ENCODE measurements at regions not wholly inside any gene's neighbourhood (a gene's known extent, or its start where the extent isn't known, plus 50 kb on each side); places are given as distances from the start of the nearest gene placed in this dataset.
"Not testable (repeated sequence)": the region's sequence is repeated elsewhere in the genome, so short reads cannot be mapped to it uniquely, and the experiment has no call there.

DNA sequence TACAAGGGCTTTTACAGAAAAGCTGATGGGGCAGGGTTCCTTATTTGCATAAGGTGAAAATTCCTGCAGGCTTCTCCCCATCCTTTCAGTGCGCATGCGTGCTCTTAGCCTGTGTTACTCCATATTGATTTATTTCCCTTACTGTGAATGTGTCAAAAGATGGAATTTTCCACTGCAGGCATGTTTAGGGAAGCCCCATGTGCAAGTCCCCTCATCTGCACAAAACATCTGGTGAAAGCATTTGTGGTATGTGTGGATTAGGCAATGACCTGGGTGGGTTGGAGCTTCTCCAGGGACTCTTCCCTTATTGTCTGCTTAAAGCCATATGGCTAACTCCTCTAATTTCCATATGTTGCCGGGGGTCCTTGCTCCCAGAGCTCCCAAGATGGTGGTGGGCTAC is 912.7 kb upstream of the LRFN5 start:
- no peak for DNase-seq (ENCODE audit: low spot score)
- TF ChIP-seq, protein P1, sequence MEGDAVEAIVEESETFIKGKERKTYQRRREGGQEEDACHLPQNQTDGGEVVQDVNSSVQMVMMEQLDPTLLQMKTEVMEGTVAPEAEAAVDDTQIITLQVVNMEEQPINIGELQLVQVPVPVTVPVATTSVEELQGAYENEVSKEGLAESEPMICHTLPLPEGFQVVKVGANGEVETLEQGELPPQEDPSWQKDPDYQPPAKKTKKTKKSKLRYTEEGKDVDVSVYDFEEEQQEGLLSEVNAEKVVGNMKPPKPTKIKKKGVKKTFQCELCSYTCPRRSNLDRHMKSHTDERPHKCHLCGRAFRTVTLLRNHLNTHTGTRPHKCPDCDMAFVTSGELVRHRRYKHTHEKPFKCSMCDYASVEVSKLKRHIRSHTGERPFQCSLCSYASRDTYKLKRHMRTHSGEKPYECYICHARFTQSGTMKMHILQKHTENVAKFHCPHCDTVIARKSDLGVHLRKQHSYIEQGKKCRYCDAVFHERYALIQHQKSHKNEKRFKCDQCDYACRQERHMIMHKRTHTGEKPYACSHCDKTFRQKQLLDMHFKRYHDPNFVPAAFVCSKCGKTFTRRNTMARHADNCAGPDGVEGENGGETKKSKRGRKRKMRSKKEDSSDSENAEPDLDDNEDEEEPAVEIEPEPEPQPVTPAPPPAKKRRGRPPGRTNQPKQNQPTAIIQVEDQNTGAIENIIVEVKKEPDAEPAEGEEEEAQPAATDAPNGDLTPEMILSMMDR (conservative IDR thresholded peaks at IDR 0.05; ENCODE audit: low read depth): no peak
- POLR2A ChIA-PET (ENCODE audit: low non-redundant PET): no interaction called here
- no peak overlapping the region for H3K27ac ChIP-seq
- CTCF ChIA-PET: no interaction called here

DNA sequence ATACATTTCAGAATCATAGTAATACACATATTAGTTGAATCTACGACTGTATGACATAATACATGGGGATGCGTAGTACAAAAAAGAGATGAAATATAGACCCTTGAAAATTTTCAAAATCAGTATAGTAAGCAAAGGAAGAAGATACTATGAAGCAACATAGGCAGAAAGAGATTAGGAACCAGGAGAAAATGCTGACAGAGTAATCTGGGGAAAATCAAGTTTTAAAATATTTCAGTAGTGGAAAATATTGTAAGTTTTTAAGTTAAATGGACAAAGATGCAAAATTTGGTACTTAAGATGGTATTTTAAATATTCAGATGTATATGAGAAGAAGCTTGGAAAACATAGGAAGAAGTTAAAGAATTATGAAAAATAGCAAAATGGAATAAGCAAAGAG is 915.6 kb upstream of the LRFN5 start:
- POLR2A ChIA-PET (ENCODE audit: low non-redundant PET): no interaction called here
- TF ChIP-seq, protein P1 (conservative IDR thresholded peaks at IDR 0.05; ENCODE audit: low read depth): no peak
- no peak overlapping the region for H3K27ac ChIP-seq
- CTCF ChIA-PET: no interaction called here
- no peak for DNase-seq (ENCODE audit: low spot score)

DNA sequence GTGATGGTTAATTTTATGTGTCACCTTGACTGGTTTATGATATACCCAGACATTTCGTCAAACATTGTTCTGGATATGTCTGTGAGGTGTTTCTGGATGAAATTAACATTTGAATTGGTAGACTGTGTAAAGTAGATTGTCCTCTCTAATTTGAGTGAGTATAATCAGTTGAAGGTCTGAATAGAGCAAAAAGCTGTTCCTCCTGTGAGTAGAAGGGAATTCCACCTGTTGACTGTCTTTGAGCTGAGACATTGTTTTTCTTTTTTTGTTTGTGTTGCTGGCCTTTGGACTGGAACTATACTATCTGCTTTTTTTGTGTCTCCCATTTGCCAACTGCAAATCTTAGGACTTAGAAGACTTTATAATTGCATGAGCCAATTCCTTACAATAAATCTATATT is 920.9 kb upstream of the LRFN5 start:
- TF ChIP-seq, protein P1 (conservative IDR thresholded peaks at IDR 0.05; ENCODE audit: low read depth): no peak
- no peak for DNase-seq (ENCODE audit: low spot score)
- ChIA-PET POLR2A (ENCODE audit: low non-redundant PET) (no interaction called here), CTCF (no interaction called here)
- H3K27ac ChIP-seq: no peak overlapping the region

DNA sequence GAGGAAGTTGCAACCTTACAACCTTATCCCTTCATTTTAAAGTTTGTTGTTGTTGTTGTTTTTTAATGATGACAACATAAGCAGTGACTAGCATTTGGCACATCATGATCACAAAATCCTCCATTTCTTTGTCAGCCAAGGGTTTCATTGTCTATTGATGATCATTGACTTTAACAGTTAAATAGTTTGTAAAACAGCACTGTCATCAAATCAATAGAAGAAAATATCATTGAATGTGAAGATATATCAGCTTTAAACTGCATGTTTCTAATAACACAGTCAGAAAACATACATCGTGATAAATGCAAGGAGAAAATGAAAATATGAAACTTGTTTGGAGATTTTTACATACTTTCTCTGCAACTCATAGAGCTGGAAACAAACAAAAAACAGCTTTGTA is 922.3 kb upstream of the LRFN5 start:
- CTCF ChIA-PET: no interaction called here
- POLR2A ChIA-PET (ENCODE audit: low non-redundant PET): no interaction called here
- TF ChIP-seq, protein P1 (conservative IDR thresholded peaks at IDR 0.05; ENCODE audit: low read depth): no peak
- no peak overlapping the region for H3K27ac ChIP-seq
- DNase-seq (ENCODE audit: low spot score): no peak

DNA sequence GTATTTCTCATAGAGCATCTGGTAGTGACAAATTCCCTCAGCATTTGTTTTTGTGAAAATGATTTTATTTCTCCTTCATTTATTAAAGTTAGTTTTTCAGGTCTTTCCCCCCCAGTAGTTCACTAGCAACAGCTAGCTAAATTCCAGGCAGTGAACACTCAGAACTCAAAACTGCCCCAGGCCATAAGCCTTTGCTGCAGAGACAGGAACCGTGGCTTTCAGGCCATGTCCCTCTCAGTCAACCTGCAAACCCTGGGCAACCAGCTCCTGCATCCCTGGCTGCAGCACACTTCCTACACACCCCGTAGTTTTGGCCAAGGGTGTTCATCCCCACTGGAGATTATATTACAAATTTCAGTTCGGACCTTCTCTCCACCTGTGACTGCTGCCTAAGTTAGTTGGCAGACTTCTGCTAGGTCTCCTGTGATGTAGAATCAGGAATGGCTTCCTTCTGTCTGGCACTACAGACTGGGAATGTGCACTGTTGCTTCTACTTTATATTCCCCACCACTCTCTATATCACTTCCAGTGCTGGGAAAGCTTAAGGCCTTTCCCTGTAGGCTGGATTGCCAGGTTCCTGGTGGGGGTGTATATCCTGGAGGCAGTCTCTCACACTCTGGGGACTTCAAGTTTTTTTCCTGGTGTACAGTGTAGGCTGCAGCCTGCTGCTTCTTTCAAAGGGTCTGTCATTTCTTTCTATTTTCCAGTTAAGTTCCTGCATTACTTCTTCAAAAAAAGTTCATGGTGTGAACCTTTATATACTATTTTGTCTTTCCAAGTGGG is 924.4 kb upstream of the LRFN5 start:
- no peak overlapping the region for H3K27ac ChIP-seq
- TF ChIP-seq, protein P1 (conservative IDR thresholded peaks at IDR 0.05; ENCODE audit: low read depth): no peak
- DNase-seq (ENCODE audit: low spot score): no peak
- ChIA-PET CTCF (interaction anchor here (0.6 kb wide), 1 partner anchor 1668 kb away, joined by 3 read pairs; no protein-coding TSS in a partner anchor), POLR2A (ENCODE audit: low non-redundant PET) (no interaction called here)

DNA sequence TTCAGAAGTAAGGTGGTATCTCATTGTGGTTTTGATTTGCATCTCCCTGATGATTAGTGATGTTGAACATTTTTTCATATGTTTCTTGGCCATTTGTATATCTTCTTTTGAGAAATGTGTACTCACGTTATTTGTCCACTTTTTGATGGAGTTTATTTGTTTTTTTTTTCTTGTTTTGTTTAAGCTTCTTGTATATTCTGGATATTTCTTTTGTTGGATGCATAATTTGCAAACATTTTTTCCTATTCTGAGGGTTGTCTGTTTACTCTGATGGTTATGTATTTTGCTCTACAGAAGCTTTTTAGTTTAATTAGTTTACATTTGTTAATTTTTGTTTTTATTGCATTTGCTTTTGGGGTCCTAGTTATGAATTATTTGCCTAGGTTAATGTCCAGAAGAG is 927.4 kb upstream of the LRFN5 start:
- TF ChIP-seq, protein P1 (conservative IDR thresholded peaks at IDR 0.05; ENCODE audit: low read depth): no peak
- POLR2A ChIA-PET (ENCODE audit: low non-redundant PET): no interaction called here
- no peak overlapping the region for H3K27ac ChIP-seq
- CTCF ChIA-PET: interaction anchor here (0.6 kb wide), 1 partner anchor 1848 kb away, joined by 4 read pairs; no protein-coding TSS in a partner anchor
- no peak for DNase-seq (ENCODE audit: low spot score)

DNA sequence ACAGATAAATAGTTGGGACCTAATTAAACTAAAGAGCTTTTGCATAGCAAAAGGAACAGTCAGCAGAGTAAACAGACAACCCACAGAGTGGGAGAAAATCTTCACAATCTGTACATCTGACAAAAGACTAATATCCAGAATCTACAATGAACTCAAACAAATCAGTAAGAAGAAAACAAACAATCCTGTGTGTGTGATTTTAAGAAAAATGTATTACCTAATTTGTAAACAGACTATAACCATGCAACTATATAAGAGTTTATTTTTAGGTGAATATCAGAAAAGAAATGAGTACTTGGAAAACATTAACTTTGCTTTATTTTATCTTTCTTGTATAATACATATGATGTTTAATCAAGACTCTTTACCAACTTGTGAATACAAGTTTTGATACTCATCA is 929.5 kb upstream of the LRFN5 start:
- DNase-seq (ENCODE audit: low spot score); CTCF ChIA-PET; H3K27ac ChIP-seq; POLR2A ChIA-PET (ENCODE audit: low non-redundant PET): not testable (repeated sequence)

All from RWPE1 (cell line).